Kidney epithelial cell (primary cell): ENCODE measurements at regions not wholly inside any gene's neighbourhood (a gene's known extent, or its start where the extent isn't known, plus 50 kb on each side); places are given as distances from the start of the nearest gene placed in this dataset.

ENCODE experiments used
- DNase-seq: peaks from one replicate; pipeline ENCODE4 v3.0.0-alpha.2; 2010; ENCODE audit warnings: low read depth
- H3K27me3 ChIP-seq: 2 replicates; pipeline ENCODE4 v1.6.0; 2011; ENCODE audit warnings: low read length; ENCODE audit not compliant: control insufficient read depth, insufficient read depth
- H3K36me3 ChIP-seq: 2 replicates; pipeline ENCODE4 v1.5.1; 2011; ENCODE audit warnings: low read length; ENCODE audit not compliant: control insufficient read depth, insufficient read depth
- H3K4me3 ChIP-seq: 2 replicates; pipeline ENCODE4 v1.5.1; 2011; ENCODE audit warnings: low read depth, mild to moderate bottlenecking, control low read depth, low read length
- CTCF ChIP-seq: IDR thresholded peaks from 2 replicates; pipeline ENCODE4 v1.5.1; 2011; ENCODE audit warnings: mild to moderate bottlenecking, moderate library complexity, low read length, control low read depth, inconsistent platforms; ENCODE audit not compliant: insufficient read depth, poor library complexity, severe bottlenecking

DNA sequence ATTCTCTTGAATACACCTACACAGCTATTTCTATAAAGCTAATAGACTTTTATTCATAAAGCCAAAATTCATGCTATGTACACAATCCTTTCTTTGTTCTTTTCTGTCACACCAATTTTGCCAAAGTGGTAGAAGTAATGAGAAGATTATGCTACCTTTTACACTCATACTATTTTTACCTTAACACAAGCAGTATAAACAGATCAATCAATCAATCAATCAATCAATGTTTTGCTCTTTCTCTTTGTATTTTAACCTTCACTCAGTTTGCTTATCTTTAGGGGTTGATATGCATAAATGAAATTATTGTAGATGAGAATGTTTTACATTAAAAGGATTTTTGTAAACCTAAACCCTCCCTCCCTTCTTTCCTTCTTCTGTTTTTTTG, 878.6 kb downstream of the RAPGEF2 start:
- Histone ChIP-seq H3K36me3 (no peaks in the 10 kb centered on the region), H3K4me3 (no peak overlapping the region), H3K27me3 (no peaks in the 10 kb centered on the region)
- no peak for TF ChIP-seq CTCF
- DNase-seq = no peak

GRCh38 chr4:159983082-159983481, 880.2 kb downstream of the RAPGEF2 start:
- DNase-seq = no peak
- no peak overlapping the region for H3K4me3 ChIP-seq
- H3K27me3 ChIP-seq = no peaks in the 10 kb centered on the region
- TF ChIP-seq CTCF = no peak
- no peaks in the 10 kb centered on the region for H3K36me3 ChIP-seq

GRCh38 chr4:160009656-160010493, 907.0 kb downstream of the RAPGEF2 start:
- Histone ChIP-seq H3K4me3 (no peak overlapping the region), H3K36me3 (no peaks in the 10 kb centered on the region), H3K27me3 (no peaks in the 10 kb centered on the region)
- DNase-seq = no peak
- no peak for TF ChIP-seq CTCF

- no peak for TF ChIP-seq CTCF
- H3K36me3 ChIP-seq = no peaks in the 10 kb centered on the region
Measured at GRCh38 chr4:160019936-160020335, 917.1 kb downstream of the RAPGEF2 start.

GRCh38 chr4:160020804-160021203, 917.9 kb downstream of the RAPGEF2 start:
- no peak for TF ChIP-seq CTCF
- H3K4me3 ChIP-seq = no peak overlapping the region

More at GRCh38 chr4:160019936-160020335, 917.1 kb downstream of the RAPGEF2 start:
- no peak overlapping the region for H3K4me3 ChIP-seq
- H3K27me3 ChIP-seq = no peaks in the 10 kb centered on the region
- no peak for DNase-seq

GRCh38 chr4:160021870-160022269, 919.0 kb downstream of the RAPGEF2 start:
- no peak for TF ChIP-seq CTCF
- no peaks in the 10 kb centered on the region for H3K27me3 ChIP-seq
- no peak for DNase-seq

More at GRCh38 chr4:160020804-160021203, 917.9 kb downstream of the RAPGEF2 start:
- no peak for DNase-seq
- Histone ChIP-seq H3K36me3 (no peaks in the 10 kb centered on the region), H3K27me3 (no peaks in the 10 kb centered on the region)

More at GRCh38 chr4:160021870-160022269, 919.0 kb downstream of the RAPGEF2 start:
- Histone ChIP-seq H3K4me3 (no peak overlapping the region), H3K36me3 (no peaks in the 10 kb centered on the region)
